Right forelimb (tissue), 1 donor: ENCODE measurements at regions not wholly inside any gene's neighbourhood (a gene's known extent, or its start where the extent isn't known, plus 50 kb on each side); places are given as distances from the start of the nearest gene placed in this dataset.
"Not testable (repeated sequence)": the region's sequence is repeated elsewhere in the genome, so short reads cannot be mapped to it uniquely, and the experiment has no call there.

ENCODE experiments used
- DNase-seq: peaks from one replicate; pipeline ENCODE4 v3.0.0-alpha.2; 2018

DNA sequence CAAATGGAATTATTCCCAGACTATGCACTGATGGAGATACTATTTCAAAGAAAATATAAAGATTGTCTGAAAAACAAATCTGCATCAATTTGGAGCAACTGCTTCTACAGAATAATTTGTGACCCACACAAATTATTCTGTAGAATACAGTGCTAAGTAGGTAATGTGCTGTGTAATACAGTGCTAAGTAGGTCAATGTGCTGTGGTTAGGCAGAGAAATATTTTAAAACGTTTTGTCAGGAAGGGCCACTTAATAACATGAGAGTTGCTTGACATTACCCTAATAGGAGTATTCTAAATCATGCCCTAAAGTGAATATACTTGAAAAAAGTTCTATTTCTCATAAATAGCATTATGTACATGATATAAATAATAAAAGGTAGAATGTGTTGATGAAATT is 116.5 kb upstream of the KCND2 start:
- no peak for DNase-seq

DNA sequence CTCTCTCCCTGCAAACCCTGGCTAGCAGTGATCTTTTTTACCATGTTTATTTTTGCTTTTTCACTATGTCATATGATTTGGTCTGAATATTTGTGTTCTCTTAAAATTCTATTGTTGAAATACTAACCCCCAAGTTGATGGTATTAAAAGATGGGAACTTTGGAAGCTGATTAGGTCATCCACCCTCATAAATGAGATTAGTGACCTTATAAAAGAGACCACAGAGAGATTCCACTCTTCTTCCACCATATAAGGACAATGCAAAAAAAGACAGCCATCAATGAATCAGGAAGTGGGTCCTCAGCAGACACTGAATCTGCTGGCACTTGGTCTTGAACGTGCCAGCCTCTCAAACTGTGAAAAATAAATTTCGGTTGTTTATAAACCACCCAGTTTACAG is 112.8 kb upstream of the KCND2 start:
- no peak for DNase-seq

DNA sequence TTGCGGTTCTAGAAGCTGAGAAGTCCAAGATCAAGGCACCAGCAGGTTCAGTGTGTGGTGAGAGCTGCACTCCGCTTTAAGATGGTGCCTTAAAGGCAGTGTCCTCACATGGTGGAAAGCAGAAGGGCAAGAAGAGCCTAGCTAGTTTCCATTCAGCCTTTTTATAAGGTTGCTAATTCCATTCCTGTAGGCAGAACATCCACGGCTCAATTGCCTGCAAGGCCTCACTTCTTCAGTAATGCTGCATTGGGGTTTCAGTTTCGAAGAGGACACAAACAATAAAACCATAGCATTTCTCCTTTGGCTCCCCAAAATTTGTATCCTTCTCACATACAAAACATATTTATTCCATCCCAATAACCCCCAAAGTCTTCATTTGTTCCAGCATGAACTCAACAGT is 109.5 kb upstream of the KCND2 start:
- DNase-seq = no peak

DNA sequence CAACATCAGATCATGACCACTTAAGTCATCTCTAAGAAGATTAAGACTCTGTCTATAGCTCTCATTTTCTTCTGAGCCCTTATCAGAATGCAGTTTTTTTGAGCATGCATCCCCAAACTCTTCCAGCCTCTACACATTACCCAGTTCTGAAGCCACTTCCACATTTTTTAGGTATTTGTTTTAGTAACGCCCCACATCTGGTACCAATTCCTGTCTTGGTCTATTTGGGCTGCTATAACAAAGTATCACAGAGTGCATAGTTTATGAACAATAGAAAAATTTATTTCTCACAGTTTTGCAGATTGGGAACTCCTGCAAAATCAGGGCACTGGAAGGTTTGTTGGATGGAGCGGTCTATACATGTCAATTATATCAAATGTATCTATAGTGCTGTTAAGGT is 107.7 kb upstream of the KCND2 start:
- no peak for DNase-seq

DNA sequence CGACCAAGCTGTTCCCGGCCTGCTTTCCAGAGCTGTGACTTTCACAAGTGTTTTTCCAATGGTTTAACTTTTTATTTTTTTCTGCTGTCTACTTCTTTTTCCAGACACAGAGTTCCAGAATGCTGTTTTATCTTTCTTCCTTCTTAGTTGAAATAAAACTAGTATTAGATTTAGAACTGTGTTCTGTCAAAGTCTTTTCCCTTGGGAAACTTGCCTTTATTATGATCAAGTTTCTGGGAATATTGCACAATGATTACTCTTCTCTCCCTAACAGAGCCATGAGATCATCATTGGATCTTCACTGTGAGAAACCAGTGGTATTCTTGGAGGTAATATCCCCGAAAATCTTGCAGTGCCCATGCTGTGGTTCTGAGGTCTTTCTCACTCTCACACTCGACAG is 104.9 kb upstream of the KCND2 start:
- DNase-seq = no peak

DNA sequence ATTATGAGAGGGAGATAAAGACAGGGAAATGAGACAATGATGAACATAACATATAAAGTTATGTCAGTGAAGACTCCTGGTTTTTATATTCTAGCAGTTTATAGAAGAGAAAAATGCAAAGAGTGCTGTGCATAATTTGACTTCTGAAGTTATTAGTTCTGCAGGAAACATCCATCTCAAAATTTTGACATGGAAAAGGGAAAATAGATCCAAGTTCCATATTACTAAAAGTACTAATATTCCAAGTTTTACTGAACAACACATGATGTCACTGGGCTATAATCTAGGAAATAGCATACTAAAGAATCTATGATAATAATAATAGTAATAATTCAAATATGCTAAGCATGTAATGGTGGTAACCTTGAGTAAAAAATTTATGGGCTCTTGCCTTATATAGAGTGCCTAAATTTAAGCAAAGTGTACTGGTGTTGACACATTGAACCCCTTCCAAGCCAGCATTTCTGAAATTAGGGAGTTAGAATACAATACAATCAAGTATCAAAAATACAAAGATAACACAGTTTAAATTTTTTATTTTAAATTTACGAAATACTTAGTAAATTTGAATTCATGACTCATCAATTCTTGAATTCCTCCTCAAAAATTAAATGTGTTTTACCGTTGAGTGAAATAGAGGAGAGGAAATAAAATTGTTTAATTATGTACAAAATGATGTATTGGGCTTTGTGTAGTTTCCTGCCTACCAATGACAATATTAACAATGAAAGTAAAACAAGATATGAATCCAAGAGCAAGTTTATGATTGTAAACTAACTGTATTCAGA is 102.8 kb upstream of the KCND2 start:
- DNase-seq = no peak

DNA sequence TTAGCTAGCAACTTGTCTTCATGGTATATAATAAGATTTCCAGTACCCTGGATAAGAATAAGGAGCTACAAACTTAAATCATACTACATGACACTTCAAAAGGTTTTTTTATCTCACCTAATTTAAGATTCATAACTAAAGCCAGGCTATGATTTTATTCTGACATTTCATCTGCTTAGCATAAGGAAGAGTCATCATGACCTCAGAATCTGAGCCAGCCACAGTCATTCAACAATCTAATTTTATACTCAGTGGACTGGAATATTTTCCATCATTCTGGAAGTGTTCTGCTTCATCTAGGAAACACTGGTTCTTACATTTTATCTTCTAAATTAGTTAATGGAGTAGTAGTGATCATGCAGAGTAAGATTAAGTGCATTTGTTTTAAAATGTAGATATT is 102.1 kb upstream of the KCND2 start:
- no peak for DNase-seq

DNA sequence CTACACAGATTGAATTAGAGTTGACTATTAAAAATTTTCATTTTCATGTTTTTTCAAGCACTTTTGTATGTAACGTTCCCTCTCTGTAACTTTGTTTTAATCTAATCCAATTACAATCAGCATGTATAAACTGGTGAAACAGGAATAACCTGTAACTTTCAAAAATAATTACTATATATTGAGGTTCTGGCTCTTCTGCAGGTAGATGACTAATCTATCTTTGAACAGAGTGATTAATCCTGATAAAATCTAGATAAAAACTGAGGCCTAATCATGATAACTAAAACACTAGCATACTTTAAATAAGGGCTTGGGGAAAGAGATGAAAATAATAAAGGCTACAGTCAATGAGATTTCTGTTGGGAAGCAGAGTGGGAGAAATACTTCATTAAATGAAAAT is 101.6 kb upstream of the KCND2 start:
- no peak for DNase-seq

DNA sequence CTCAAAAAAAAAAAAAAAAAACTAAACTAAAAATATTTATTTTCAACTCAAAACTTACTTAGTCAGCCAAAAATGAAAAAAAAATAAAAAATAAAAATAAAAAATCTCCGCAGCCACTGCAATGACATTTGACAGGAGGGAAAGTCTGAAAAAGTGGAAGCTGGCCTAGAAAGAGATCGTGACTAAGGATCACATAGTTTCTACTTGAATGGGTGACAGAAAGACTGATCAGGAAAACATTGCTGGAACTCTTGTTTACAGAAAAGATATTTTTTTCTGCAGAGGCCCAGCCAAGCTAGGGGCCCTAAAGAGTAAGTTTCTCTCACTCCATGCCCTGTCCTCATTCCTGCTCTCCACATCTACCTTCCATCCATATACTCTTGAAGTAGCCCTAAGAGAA is 92.8 kb upstream of the KCND2 start:
- DNase-seq = no peak

DNA sequence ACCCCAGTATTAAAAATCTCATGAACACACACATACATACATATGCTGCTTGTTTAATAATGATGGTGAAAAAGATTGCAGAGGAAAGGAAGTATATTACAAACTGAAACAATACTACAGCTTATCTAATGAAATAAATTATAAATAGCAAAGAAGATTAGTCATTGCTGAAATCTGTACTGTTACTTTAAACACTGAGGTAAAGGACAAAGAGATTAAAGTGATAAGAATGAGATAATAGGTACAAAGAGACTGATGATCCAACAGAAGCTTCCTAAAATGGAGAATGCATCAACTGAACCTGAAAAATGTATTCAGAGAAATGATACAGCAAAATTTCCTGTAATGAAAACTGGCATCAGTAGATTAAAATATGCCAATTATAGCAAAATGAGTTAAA is 91.5 kb upstream of the KCND2 start:
- DNase-seq = no peak

DNA sequence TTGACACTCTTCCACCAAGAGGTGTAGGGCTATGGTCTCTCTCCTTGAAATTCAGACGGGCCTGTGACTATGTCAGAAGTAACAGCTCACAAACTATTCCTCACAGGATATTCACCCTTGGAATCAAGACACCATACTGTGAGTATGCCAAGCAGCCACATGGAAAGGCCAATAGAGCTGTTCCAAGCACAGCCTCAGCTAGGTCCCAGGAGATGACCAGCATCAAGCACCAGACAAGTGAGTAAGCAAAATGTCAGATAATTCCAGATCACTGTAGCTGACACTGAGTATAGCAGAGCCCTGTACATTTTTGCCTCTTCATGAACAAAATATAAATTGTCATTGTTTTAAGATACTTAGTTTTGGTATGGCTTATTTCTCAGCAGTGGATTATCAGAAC is 88.1 kb upstream of the KCND2 start:
- DNase-seq = no peak

DNA sequence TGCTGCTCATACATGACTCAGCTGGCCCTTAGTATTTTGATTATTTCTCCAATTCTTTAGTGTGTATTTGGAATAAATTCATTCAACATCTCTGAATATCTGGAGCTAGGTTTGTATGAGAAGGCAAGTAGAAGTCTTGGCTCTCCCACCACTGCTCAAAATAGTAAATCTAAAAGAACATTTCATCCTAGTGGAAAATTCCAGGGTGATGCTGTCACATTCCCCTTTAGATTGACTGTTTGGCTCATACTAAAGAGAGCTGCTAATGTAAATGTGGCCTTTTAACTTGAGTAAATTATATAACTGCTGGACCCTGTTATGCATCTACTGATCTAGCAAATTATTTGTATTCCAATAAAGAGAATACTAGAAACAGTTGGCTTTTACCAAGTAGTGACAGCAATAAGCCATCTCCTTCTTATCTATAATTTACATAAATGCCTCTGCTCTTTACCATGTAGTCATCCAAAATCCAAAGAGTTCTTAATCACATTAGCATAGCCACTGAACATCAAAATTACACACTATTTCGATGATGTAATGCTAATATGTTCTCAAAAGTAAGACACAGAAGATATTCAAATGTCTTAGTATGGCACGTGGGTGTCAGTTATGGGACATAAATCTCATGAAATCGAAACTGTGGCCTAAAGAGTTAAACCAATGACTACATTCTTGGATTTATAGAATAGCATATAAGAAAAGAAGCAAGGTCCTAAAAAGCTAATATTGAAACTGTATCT is 86.9 kb upstream of the KCND2 start:
- DNase-seq = no peak

DNA sequence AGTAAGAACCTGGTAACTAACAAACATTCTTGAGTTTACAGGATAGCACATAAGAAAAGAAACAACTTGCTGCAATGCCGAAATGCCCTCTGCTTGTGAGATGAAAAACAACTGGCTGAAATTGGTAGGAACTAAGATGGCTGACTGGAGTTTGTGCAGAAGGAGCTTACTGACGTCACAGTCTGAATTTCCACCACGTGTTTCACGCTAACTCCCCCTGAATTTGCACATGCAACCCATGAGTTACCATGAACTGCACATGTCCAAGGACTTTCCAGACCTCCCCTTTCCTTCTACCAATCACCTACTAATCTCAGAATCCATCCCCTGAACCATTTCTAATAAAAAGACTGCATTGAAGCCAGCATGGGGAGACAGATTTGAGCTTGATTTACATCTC is 86.3 kb upstream of the KCND2 start:
- DNase-seq = no peak

DNA sequence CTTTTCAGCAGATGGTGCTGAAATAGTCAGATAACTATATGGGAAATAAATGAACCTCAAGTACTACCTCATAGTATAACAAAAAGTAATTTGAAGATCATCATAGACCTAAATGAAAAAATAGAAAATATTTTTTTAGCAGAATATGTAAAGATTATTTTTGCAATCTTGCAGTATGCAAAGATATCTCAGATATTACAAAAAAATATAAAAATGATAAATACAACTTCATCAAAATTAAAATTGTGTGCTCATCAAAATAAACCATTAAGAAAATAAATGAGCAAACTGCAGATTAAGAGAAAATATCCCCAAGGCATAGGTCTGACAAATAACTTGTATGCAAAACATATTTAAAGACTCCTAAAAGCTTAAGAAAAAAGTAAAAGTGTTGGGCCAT is 83.4 kb upstream of the KCND2 start:
- no peak for DNase-seq

DNA sequence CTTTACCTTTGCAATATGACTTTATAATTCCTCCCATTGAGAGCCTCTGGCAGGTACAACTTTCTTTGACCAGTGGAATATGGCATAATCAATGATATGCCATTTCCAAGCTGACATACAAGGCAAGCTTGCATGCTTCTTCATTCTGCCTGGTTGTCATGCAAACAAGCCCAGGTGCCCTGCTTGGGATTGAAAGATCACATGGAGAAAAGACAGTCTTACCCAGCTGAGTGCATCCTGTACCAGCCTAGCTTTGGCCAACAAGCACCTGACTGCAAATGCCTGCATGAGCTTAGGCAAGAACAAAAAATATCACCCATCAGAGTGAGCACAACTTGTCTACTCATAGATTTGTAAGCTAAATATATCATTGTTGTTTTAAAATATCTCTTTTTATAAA is 82.9 kb upstream of the KCND2 start:
- no peak for DNase-seq

DNA sequence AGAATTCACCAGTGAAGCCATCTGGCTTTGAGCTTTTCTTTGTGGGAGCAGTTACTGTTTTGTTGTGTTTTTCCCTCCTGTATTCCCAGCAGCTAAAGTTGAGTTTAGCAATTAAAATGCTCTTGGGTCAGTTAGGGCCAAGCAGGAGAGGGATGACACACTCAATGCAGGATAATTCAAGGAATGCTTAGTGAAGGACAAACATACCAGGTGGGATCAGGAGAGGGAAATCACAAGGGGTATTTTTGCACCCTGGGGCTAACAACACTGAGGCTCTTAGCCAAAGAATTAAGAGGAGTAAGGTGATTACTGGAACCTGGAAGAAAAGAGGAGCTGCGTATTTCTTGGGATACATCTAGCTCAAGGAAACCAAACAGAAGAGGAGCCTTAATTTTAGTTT is 82.4 kb upstream of the KCND2 start:
- DNase-seq = no peak

DNA sequence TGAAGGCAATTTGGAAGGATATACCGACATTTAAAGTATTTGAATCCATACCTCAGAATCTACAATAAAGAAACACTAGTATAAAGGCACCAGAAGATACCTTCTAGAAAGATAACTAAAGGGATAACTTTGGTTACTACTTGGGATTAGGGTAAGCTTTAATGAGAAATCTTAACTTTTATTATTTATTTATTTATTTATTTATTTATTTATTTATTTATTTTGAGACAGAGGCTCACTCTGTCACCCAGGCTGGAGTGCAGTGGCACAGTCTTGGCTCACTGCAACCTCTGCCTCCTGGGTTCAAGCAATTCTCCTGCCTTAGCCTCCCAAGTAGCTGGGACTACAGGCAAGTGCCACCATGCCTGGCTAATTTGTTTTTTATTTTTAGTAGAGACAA is 81.6 kb upstream of the KCND2 start:
- not testable (repeated sequence) for DNase-seq

DNA sequence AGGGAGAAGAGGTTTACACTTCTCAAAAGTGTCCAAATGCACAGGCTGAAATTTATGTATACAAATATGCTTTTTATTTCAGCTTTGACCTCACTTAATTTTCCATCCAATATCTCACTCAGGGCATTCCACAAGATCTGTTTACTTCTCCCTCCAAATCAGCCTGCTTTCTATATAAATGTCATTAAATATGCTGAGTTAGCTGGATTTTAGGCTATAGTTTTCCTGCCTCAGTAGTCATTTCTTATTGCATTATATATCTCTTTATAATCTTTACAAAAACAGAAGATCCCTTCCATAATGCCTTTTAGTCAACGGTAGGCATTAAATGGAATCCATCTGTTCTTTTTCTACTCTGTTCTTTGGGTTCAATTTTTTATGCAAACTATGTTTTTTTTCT is 71.7 kb upstream of the KCND2 start:
- DNase-seq = no peak

DNA sequence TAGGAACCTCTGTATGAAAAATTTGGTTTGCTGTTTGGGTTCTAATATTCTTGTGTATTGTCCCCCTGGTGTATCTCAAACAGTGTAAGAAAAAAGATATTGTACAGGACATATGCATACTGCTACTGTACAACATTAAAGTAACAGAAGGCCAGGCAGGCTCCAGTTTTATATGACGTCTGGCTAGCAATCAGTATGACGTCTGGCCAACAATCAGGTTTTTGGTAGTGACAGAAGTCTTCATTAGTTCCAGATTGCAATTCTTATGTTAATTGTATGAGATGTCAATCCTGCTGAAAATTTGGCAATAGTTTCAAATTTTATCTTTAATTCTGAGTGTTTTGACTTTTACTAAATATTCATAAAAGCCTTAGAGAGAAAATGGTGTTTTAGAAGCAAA is 67.9 kb upstream of the KCND2 start:
- no peak for DNase-seq

DNA sequence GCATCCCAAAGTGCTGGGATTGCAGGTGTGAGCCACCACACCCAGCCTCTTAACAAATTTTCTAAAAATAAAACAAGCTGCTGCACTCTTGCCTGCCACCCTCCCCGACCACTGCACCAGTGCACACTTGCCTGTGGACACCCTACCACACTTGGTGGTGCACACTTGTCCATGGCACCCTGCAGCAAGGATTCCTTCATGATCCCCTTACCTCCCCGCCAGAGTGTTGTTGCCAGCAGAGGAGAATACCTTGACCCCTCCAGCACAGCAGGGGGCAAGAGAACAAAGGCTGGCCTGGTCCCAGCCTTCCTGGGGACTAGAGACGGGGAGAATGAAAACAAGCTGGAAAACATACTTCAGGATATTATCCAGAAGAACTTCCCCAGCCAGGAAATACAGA is 65.9 kb upstream of the KCND2 start:
- no peak for DNase-seq

DNA sequence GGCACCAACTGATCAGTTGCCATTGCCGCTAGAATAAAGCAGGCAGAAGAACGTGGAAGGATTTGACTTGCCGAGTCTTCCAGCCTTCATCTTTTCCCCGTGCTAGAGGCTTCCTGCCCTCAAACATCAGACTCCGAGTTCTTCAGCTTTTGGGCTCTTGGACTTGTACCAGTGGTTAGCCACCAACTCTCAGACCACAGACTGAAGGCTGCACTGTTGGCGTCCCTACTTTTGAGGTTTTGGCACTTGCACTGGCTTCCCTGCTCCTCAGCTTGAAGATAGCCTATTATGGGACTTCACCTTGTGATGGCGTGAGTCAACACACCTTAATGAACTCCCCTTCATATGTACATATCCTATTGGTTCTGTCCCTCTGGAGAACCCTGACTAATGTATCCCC is 57.3 kb upstream of the KCND2 start:
- DNase-seq = no peak

DNA sequence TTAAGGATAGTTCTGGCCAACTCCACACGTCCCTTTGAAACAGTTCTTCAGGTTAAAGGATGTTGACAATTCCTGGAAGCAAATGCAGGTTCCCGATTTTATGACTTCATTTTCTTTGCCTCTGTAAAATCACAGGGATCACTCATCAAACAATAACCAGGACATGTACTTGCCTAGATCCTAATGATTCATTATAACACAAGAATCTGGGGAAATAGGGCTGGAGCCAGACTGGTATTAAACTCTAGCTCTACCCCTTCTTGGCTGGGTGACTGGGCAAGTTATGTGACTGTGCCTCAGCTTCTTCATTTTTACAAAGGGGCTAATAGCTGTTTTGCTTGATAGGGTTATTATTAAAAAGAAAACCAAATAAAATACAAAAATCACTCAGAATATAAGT is 56.0 kb upstream of the KCND2 start:
- DNase-seq = no peak

DNA sequence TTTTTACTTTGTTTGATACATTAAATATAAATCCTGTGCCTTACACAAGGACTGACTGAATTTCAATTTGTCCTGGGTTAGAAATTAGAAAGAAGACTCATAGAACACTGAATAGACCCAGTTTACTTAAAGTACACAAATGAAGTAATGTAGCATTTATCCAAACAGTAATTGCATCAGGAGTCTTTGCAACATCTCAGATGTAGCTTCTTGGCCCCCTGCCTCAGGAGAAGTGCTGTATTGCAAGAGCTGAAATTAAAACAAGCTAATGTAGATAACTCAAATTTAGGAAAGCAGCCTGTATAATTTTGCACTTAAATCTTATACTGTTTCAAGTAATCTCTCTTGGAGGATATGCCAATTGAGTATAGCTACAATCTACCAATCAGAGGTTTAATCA is 54.3 kb upstream of the KCND2 start:
- DNase-seq = no peak

DNA sequence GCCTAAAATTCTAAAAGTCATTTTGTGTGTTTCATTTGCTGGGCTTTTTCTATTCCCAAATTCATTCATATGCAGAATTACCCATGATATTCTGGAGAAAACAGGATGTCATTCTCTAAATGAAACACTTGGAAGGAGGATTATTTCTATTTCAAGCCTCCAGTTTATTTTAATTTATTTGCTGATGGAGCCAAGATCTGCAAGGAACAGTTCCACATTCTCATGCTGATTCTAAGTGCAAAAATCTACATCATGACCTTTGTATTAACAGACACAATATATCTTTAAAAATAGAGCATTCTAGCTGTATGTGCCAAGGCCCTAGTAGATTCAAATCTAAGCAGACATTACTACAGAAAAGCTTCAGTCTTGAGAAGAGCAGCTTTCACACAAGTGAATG is 51.3 kb upstream of the KCND2 start:
- DNase-seq = no peak
